Activated naive CD4-positive, alpha-beta T cell treated with anti-CD3 and anti-CD28 coated beads, Interleukin-2, amount 10 ng/mL, durations not matched to agents 7 days and 5 days (primary cell): ENCODE measurements at regions not wholly inside any gene's neighbourhood (a gene's known extent, or its start where the extent isn't known, plus 50 kb on each side); places are given as distances from the start of the nearest gene placed in this dataset.

Experiments
- CTCF ChIA-PET: fragments of 350-600 bp; sonication (Branson Sonifier 250); formaldehyde crosslinking; loops from one replicate; lab custom pipeline; 2021; ENCODE audit warnings: antibody characterized with exemption; lab: Charles Lee
- DNase-seq: peaks from one replicate; pipeline ENCODE4 v3.0.0-alpha.2; 2020
- H3K27ac Mint-ChIP-seq: one replicate; pipeline ENCODE4 v1.8.0; 2021; ENCODE audit warnings: mild to moderate bottlenecking, moderate library complexity, mixed read lengths
- H3K27me3 Mint-ChIP-seq: one replicate; pipeline ENCODE4 v1.8.0; 2021; ENCODE audit warnings: mild to moderate bottlenecking, mixed read lengths
- H3K36me3 Mint-ChIP-seq: one replicate; pipeline ENCODE4 v1.8.0; 2021; ENCODE audit warnings: mixed read lengths
- H3K4me1 Mint-ChIP-seq: one replicate; pipeline ENCODE4 v1.8.0; 2021; ENCODE audit warnings: mixed read lengths
- H3K4me3 Mint-ChIP-seq: one replicate; pipeline ENCODE4 v1.8.0; 2021; ENCODE audit warnings: mild to moderate bottlenecking, moderate library complexity, mixed read lengths
- H3K9me3 Mint-ChIP-seq: one replicate; pipeline ENCODE4 v1.8.0; 2021; ENCODE audit warnings: mixed read lengths

- H3K27ac Mint-ChIP-seq = no peak overlapping the region
- H3K9me3 Mint-ChIP-seq = peaks cover 4% of the 10 kb centered on the region
- CTCF ChIA-PET = interaction anchor here (1.0 kb wide), 1 partner anchor 356 kb away, joined by 3 read pairs; no protein-coding TSS in a partner anchor
- peaks cover 4% of the 10 kb centered on the region for H3K27me3 Mint-ChIP-seq
- H3K4me3 Mint-ChIP-seq = no peak overlapping the region
- no peak for DNase-seq
- peaks cover 18% of the 10 kb centered on the region for H3K4me1 Mint-ChIP-seq
- H3K36me3 Mint-ChIP-seq = peaks cover 1% of the 10 kb centered on the region
Observed at GRCh38 chr1:222452031-222452430, 95.9 kb downstream of the HHIPL2 start.

DNA sequence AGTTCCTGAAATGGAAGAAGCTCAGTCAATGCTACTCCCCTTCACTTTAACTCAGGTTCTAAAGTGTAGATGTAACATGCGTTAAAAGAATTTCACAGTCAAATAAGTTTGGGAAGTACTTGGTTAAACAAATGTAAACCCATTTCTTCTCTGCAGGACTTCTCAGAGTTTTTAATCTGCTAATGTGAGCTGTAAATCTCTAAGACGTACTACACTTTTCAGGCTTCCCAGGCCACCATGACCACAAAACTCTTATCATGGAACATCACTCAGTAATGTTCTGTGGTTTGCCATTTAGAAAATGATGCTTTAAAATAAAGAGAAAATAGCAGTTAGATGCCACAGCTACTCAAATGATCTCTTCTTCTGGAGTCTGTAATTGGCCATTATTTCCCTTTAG, 104.3 kb downstream of the HHIPL2 start:
- no peak for DNase-seq

DNA sequence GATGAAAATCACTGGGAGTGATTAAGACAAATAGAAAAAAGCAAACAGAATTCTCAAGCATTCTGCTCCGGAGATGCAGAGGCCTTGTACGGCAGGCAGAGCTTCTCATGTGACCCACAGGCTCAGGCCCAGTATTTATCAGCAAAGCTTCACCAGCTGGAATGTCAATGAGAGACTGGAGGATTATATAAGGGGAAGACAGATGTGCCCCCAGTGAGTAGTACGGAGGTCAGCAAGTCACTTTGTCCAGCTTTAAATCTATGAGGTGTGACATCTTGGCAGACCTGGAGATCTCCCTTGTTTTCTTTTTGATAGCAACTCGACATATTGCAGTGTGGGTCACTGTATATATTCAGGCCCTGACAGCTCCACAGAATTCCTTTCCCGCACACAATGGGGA, 106.8 kb downstream of the HHIPL2 start:
- H3K27me3 Mint-ChIP-seq = peaks cover 4% of the 10 kb centered on the region
- no peak overlapping the region for H3K4me3 Mint-ChIP-seq
- no peaks in the 10 kb centered on the region for H3K9me3 Mint-ChIP-seq
- H3K27ac Mint-ChIP-seq = no peak overlapping the region
- CTCF ChIA-PET = no interaction called here
- H3K4me1 Mint-ChIP-seq = peaks cover 4% of the 10 kb centered on the region
- DNase-seq = no peak
- no peaks in the 10 kb centered on the region for H3K36me3 Mint-ChIP-seq

More for the DNA sequence above, 104.3 kb downstream of the HHIPL2 start:
- CTCF ChIA-PET = interaction anchor here (0.7 to 1.1 kb wide), 2 partner anchors 12 to 376 kb away, joined by 3 read pairs; no protein-coding TSS in a partner anchor
- Mint-ChIP-seq H3K9me3 (no peaks in the 10 kb centered on the region), H3K4me3 (no peak overlapping the region), H3K27me3 (peaks cover 4% of the 10 kb centered on the region), H3K4me1 (peaks cover 4% of the 10 kb centered on the region), H3K27ac (no peak overlapping the region), H3K36me3 (no peaks in the 10 kb centered on the region)

GRCh38 chr1:222424826-222425225, 123.1 kb downstream of the HHIPL2 start:
- Mint-ChIP-seq H3K9me3 (peaks cover 49% of the 10 kb centered on the region), H3K4me1 (peaks cover 36% of the 10 kb centered on the region), H3K27me3 (no peaks in the 10 kb centered on the region), H3K36me3 (peaks cover 46% of the 10 kb centered on the region), H3K4me3 (no peak overlapping the region), H3K27ac (no peak overlapping the region)
- DNase-seq = no peak
- CTCF ChIA-PET = no interaction called here

DNA sequence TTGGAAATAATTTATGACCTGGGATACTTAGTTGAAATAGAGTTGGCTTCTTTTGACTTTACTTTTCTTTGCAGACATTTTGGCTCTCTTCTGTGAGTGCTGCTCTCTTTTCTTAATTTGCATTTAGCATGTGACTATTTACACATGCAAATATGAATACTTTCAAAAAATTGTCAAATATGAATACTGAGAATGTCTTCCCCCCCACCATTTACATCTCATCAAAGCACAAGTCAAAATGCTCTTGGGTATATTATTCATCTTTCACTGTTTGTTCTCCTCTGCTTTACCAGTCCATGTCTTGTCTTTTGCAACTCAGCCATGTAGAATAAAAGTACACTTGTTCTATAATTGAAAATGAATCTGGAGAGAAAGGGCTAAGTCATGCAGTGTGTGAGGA, 126.5 kb downstream of the HHIPL2 start:
- peaks cover 58% of the 10 kb centered on the region for H3K36me3 Mint-ChIP-seq
- H3K27me3 Mint-ChIP-seq = no peaks in the 10 kb centered on the region
- H3K27ac Mint-ChIP-seq = peak overlapping the region; percentile 94
- H3K9me3 Mint-ChIP-seq = peaks cover 56% of the 10 kb centered on the region
- peaks cover 66% of the 10 kb centered on the region for H3K4me1 Mint-ChIP-seq
- CTCF ChIA-PET = no interaction called here
- DNase-seq = no peak
- H3K4me3 Mint-ChIP-seq = no peak overlapping the region

DNA sequence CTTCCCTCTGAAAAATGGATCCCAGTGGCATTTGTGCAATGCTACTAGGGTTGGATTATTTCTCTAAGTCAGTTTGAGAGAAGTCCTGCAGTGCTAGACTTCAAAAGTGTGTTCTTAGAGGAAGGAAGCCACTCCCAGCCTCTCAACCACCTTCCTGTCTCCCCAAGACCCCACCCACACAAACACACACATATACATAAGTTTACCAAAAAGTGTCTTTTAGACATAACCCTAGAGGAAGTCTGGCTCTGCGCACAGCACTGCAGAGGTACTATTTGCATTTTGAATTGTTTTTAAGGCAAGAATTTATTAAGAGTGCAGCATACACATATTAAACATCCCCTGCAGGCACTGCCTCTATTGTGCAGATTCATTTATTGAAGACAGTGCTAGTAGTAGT, 127.3 kb downstream of the HHIPL2 start:
- Mint-ChIP-seq H3K36me3 (peaks cover 56% of the 10 kb centered on the region), H3K4me3 (peak overlapping the region; percentile 37), H3K27ac (peak overlapping the region; percentile 94), H3K9me3 (peaks cover 49% of the 10 kb centered on the region), H3K4me1 (peaks cover 70% of the 10 kb centered on the region), H3K27me3 (no peaks in the 10 kb centered on the region)
- CTCF ChIA-PET = interaction anchor here (1.0 kb wide), 1 partner anchor 35 kb away, joined by 3 read pairs; no protein-coding TSS in a partner anchor
- DNase-seq = peak; percentile 73

- H3K36me3 Mint-ChIP-seq = peaks cover 45% of the 10 kb centered on the region
- no peak overlapping the region for H3K27ac Mint-ChIP-seq
- peaks cover 68% of the 10 kb centered on the region for H3K4me1 Mint-ChIP-seq
- no peak for DNase-seq
- H3K27me3 Mint-ChIP-seq = no peaks in the 10 kb centered on the region
- peaks cover 37% of the 10 kb centered on the region for H3K9me3 Mint-ChIP-seq
- H3K4me3 Mint-ChIP-seq = no peak overlapping the region
- CTCF ChIA-PET = no interaction called here
Observed at GRCh38 chr1:222418654-222419053, 129.2 kb downstream of the HHIPL2 start.

- no peaks in the 10 kb centered on the region for H3K27me3 Mint-ChIP-seq
- peak overlapping the region; percentile 20 for H3K27ac Mint-ChIP-seq
Observed at GRCh38 chr1:222417264-222417663, 130.6 kb downstream of the HHIPL2 start.

GRCh38 chr1:222416001-222416791, 131.7 kb downstream of the HHIPL2 start:
- no peaks in the 10 kb centered on the region for H3K27me3 Mint-ChIP-seq
- no peak overlapping the region for H3K4me3 Mint-ChIP-seq
- peaks cover 18% of the 10 kb centered on the region for H3K9me3 Mint-ChIP-seq
- peaks cover 27% of the 10 kb centered on the region for H3K36me3 Mint-ChIP-seq
- no peak for DNase-seq
- CTCF ChIA-PET = no interaction called here
- H3K4me1 Mint-ChIP-seq = peaks cover 50% of the 10 kb centered on the region
- peak overlapping the region; percentile 29 for H3K27ac Mint-ChIP-seq

More at GRCh38 chr1:222417264-222417663, 130.6 kb downstream of the HHIPL2 start:
- CTCF ChIA-PET = no interaction called here
- no peak for DNase-seq
- peaks cover 35% of the 10 kb centered on the region for H3K36me3 Mint-ChIP-seq
- H3K4me1 Mint-ChIP-seq = peaks cover 60% of the 10 kb centered on the region
- H3K4me3 Mint-ChIP-seq = no peak overlapping the region
- H3K9me3 Mint-ChIP-seq = peaks cover 24% of the 10 kb centered on the region

- H3K36me3 Mint-ChIP-seq = peaks cover 24% of the 10 kb centered on the region
- DNase-seq = no peak
- peaks cover 43% of the 10 kb centered on the region for H3K4me1 Mint-ChIP-seq
- H3K4me3 Mint-ChIP-seq = no peak overlapping the region
- peaks cover 19% of the 10 kb centered on the region for H3K9me3 Mint-ChIP-seq
- CTCF ChIA-PET = no interaction called here
- H3K27ac Mint-ChIP-seq = no peak overlapping the region
- no peaks in the 10 kb centered on the region for H3K27me3 Mint-ChIP-seq
Observed at GRCh38 chr1:222415441-222415840, 132.5 kb downstream of the HHIPL2 start.

DNA sequence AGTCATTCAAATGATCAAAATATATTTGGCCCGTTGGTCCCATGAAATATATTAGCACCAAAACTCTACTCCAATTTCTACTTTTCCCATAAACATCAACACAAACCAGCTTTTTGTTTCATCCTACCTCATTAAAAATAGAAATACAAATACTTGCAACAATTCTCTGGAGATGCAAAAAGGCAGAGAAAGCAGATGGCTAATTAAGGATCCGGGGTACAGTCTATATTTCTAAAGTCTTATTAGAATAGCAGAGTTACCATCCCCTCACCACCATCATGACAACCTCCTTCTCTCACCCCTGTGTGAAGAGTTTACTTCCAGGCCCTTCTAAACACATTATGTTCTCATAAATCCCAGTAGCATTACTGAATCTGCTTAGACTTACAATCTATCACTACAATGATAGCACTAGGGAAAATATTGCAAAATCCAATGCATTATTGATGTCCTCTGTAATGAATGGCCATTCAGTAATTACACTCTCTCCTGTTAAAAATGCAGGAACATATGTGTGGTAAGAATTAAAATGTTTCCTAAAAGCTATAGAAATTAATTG, 133.8 kb downstream of the HHIPL2 start:
- peaks cover 15% of the 10 kb centered on the region for H3K36me3 Mint-ChIP-seq
- H3K9me3 Mint-ChIP-seq = peaks cover 14% of the 10 kb centered on the region
- H3K4me1 Mint-ChIP-seq = peaks cover 29% of the 10 kb centered on the region
- H3K4me3 Mint-ChIP-seq = no peak overlapping the region
- DNase-seq = no peak
- no peak overlapping the region for H3K27ac Mint-ChIP-seq
- CTCF ChIA-PET = no interaction called here
- no peaks in the 10 kb centered on the region for H3K27me3 Mint-ChIP-seq

- H3K27ac Mint-ChIP-seq = no peak overlapping the region
Observed at GRCh38 chr1:222413436-222413835, 134.5 kb downstream of the HHIPL2 start.

DNA sequence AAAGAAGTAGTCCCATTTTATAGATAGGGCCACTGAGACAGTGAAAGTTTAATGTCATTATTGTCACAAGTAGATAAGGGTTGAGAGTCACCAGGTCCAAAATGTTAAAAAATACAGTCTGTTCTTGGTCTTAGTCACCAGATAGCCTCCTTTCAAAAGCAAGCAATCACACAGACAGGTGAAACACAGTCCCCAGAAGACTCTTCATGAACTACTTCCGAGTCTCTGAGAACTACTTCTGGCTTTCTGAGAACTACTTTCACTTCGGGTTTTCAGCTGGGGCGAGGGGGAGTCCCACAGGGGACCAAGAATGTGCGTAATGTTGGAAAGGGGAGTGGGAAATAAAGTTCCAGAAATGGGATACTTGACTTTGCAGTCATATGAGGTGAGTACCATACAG, 143.2 kb downstream of the HHIPL2 start:
- Mint-ChIP-seq H3K9me3 (peaks cover 8% of the 10 kb centered on the region), H3K27ac (no peak overlapping the region)
- DNase-seq = no peak

More at GRCh38 chr1:222413436-222413835, 134.5 kb downstream of the HHIPL2 start:
- CTCF ChIA-PET = no interaction called here
- Mint-ChIP-seq H3K4me1 (peaks cover 23% of the 10 kb centered on the region), H3K4me3 (no peak overlapping the region), H3K27me3 (peaks cover under 1% of the 10 kb centered on the region), H3K9me3 (peaks cover 11% of the 10 kb centered on the region), H3K36me3 (peaks cover 9% of the 10 kb centered on the region)
- no peak for DNase-seq

DNA sequence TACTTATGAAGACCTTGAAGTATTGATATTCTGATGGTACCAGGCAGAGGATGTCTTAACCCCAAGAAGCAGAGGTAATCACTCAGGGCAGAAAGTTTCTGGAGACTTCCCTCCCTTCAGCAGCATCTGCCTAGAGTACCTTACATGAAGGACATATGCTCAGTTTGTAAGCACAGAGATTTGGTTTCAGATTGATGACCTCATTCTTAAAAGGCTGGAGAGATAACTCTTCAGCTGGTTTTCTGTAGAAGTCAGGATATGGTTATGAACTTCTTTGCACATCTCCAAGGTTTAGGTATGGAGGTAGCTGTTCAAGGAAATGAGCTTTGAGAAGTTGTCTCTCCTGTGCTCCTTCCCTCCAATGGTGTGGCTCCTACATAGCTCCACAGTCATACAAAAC, 148.7 kb downstream of the HHIPL2 start:
- Mint-ChIP-seq H3K27ac (no peak overlapping the region), H3K4me1 (peaks cover 2% of the 10 kb centered on the region), H3K9me3 (peaks cover 4% of the 10 kb centered on the region), H3K27me3 (peaks cover 13% of the 10 kb centered on the region), H3K36me3 (no peaks in the 10 kb centered on the region), H3K4me3 (no peak overlapping the region)
- CTCF ChIA-PET = no interaction called here
- no peak for DNase-seq

More for the DNA sequence above, 143.2 kb downstream of the HHIPL2 start:
- peak overlapping the region; percentile 5 for H3K4me3 Mint-ChIP-seq
- CTCF ChIA-PET = no interaction called here
- H3K27me3 Mint-ChIP-seq = peaks cover 21% of the 10 kb centered on the region
- peaks cover 2% of the 10 kb centered on the region for H3K36me3 Mint-ChIP-seq
- peaks cover 4% of the 10 kb centered on the region for H3K4me1 Mint-ChIP-seq

- no peak overlapping the region for H3K27ac Mint-ChIP-seq
- CTCF ChIA-PET = no interaction called here
- peaks cover 2% of the 10 kb centered on the region for H3K4me1 Mint-ChIP-seq
- no peak for DNase-seq
- H3K9me3 Mint-ChIP-seq = peaks cover 4% of the 10 kb centered on the region
- peaks cover 11% of the 10 kb centered on the region for H3K27me3 Mint-ChIP-seq
- H3K4me3 Mint-ChIP-seq = no peak overlapping the region
- no peaks in the 10 kb centered on the region for H3K36me3 Mint-ChIP-seq
Observed at GRCh38 chr1:222394224-222394623, 153.7 kb downstream of the HHIPL2 start.
